LNCAP (cell line): ENCODE measurements at regions not wholly inside any gene's neighbourhood (a gene's known extent, or its start where the extent isn't known, plus 50 kb on each side); places are given as distances from the start of the nearest gene placed in this dataset.

Source experiments
- CTCF ChIP-seq: fragments of 450-650 bp; IDR thresholded peaks from 2 replicates; pipeline ENCODE4 v1.5.1; 2017; ENCODE audit warnings: mild to moderate bottlenecking

GRCh38 chr20:60219984-60220562 lies 261.9 kb downstream of the CDH26 start:
- no peak for TF ChIP-seq CTCF

DNA sequence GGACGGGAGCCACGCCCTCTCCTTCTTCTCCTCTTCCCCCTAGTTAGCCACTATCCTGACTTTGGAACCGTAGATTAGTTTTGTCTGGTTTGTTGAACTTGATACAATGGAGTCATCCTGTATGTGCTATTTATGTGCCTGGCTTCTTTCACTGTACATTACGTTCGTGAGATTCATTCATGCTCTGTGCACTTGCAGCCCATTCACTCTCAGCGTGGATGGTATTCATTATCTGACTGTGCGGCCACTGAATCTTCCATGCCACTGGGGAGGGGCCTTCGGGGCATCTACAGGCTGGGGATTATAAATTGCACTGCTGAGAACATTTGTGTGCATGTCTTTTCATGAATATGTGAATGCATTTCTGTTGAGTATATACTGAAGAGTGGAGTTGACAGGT lies 262.5 kb downstream of the CDH26 start:
- no peak for TF ChIP-seq CTCF

DNA sequence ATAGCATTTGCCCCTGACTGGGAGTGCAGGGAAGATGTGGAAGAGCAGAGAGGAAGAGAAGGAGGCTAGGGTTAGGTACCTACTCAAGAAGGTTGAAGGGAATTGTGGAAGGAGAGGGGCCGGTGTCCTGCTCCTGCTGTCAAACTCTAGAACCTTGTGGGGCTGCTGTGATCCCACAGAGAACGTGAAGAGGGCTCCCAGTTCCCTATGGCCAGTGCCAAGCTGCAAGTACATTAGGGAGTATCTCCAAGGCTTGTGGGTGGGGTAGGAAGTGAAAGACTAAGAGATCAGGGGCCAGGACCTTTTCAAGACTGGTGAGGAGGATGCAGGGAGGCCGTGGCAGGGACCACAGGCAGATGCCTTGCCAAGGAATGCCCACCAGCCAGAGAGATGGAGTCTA lies 263.4 kb downstream of the CDH26 start:
- no peak for TF ChIP-seq CTCF

- TF ChIP-seq CTCF, result no peak
Measured at GRCh38 chr20:60222497-60222896, 264.3 kb downstream of the CDH26 start.

GRCh38 chr20:60223174-60223573 lies 265.0 kb downstream of the CDH26 start:
- no peak for TF ChIP-seq CTCF

DNA sequence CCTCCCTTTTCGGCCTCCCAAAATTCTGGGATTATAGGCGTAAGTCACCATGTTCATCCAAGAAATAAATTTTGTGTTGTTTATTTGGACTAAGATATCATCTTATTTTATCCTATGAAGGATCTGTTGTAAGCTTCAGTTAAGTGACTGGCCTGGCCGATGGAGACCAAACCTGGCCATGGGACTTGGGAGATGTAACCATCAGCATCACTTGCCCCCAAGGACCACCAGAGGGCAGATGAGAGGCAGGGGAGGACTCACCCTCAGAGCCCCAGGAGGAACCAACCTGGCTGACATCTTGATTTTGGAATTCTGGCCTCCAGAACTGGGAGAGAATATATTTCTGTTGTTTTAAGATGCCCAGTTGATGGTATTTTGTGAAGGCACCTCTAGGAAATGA lies 266.7 kb downstream of the CDH26 start:
- no peak; the same call in 1 of the 2 replicates for TF ChIP-seq CTCF

DNA sequence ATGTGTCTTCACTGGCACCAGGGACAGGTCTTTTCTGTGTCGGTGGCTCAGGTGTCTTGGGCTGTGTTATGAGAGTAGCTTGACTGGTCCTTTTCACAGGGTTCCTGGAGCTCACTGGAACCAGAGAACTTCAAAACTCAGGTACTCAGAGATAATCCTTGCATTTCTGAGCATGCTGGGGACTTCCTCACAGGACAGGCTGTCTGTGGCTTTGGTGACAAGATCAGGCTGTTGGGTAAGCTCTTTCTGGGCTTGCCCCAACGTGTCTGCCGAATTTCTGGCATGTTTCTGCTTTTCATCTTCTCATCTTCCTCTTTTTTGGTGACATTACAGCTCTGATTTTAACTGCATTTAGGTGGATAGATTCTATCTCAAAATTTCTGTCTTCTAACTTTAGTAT lies 270.0 kb downstream of the CDH26 start:
- TF ChIP-seq CTCF, result no peak

DNA sequence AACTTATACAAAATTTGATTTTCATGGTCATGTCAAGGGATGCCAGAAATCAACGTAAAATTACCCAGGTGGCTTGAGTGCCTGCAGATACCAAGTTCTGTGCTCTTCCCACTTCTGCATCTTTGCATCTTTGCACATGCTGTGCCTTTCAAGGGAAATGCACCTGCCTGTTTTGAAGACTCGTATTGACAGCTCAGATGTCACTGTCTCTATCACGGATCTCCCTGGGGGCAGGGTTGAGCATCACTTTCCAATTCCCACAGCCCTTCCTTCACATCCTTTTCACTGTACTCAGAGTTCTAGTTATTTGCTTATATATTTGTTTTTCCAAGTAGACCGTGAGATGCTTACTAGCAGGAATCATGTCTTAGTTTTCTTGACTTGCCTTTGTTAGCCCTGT lies 274.2 kb downstream of the CDH26 start:
- no peak for TF ChIP-seq CTCF
